ENCODE measurements at regions not wholly inside any gene's neighbourhood (a gene's known extent, or its start where the extent isn't known, plus 50 kb on each side); places are given as distances from the start of the nearest gene placed in this dataset.

DNA sequence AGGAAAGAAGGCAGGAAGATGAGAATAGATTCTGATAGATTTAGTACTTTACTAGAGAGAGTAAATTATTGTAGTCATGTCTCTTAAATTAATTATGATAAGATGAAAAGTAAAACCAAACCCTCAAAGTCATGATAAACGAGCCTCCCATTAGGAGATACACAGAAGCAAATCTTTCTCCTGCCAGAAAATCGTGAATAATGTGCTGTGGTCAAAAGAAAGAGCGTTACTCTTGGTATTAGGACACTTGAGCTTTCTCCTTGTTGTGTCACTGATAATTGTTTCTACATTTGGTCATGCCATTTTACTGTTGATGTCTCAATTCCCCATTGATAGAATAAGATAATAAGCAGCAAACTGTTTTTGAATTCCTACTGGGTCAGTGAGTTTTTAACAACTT lies 562.8 kb upstream of the TLE4 start:
- TF ChIP-seq, protein P1, sequence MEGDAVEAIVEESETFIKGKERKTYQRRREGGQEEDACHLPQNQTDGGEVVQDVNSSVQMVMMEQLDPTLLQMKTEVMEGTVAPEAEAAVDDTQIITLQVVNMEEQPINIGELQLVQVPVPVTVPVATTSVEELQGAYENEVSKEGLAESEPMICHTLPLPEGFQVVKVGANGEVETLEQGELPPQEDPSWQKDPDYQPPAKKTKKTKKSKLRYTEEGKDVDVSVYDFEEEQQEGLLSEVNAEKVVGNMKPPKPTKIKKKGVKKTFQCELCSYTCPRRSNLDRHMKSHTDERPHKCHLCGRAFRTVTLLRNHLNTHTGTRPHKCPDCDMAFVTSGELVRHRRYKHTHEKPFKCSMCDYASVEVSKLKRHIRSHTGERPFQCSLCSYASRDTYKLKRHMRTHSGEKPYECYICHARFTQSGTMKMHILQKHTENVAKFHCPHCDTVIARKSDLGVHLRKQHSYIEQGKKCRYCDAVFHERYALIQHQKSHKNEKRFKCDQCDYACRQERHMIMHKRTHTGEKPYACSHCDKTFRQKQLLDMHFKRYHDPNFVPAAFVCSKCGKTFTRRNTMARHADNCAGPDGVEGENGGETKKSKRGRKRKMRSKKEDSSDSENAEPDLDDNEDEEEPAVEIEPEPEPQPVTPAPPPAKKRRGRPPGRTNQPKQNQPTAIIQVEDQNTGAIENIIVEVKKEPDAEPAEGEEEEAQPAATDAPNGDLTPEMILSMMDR (IDR thresholded peaks at IDR 0.05): no peak
- Histone ChIP-seq H3K36me3 (ENCODE audit: control insufficient read depth, insufficient read depth, low read length) (no peaks in the 10 kb centered on the region), H3K9me3 (ENCODE audit: control insufficient read depth, low read length) (no peaks in the 10 kb centered on the region), H3K9ac (no peak overlapping the region), H3K4me1 (no peaks in the 10 kb centered on the region), H3K27me3 (ENCODE audit: control insufficient read depth, insufficient read depth, low read length) (no peaks in the 10 kb centered on the region), H3K79me2 (no peaks in the 10 kb centered on the region), H2AFZ (no peak overlapping the region), H3K27ac (no peak overlapping the region), H3K4me3 (ENCODE audit: low read depth, low read length) (no peak overlapping the region), H3K4me2 (ENCODE audit: low read length) (no peak overlapping the region)

DNA sequence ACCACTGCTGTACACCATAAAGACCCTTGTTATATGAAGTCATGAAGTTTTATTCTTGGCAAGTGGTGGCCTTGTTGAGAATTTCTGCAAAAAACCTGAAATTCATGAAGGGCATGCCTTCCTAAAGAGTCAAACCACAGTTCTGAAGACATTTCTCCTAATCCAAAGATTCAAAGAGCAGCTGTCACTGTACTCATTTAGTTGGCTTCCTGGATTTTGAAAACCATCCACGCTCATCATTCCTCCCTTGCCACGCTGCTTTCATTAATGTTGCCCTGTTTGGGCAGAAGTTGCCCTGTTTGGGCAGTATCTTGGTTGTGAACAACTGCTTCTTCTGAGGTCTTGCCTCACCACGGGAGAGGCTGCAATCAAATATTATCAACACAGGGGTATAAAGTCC lies 560.3 kb upstream of the TLE4 start:
- Histone ChIP-seq H3K4me1 (no peaks in the 10 kb centered on the region), H3K9ac (no peak overlapping the region), H3K36me3 (ENCODE audit: control insufficient read depth, insufficient read depth, low read length) (no peaks in the 10 kb centered on the region), H3K79me2 (no peaks in the 10 kb centered on the region), H3K27me3 (ENCODE audit: control insufficient read depth, insufficient read depth, low read length) (no peaks in the 10 kb centered on the region), H2AFZ (no peak overlapping the region), H3K4me3 (ENCODE audit: low read depth, low read length) (no peak overlapping the region), H3K9me3 (ENCODE audit: control insufficient read depth, low read length) (no peaks in the 10 kb centered on the region), H3K4me2 (ENCODE audit: low read length) (no peak overlapping the region), H3K27ac (no peak overlapping the region)
- TF ChIP-seq, protein P1 (IDR thresholded peaks at IDR 0.05): no peak

DNA sequence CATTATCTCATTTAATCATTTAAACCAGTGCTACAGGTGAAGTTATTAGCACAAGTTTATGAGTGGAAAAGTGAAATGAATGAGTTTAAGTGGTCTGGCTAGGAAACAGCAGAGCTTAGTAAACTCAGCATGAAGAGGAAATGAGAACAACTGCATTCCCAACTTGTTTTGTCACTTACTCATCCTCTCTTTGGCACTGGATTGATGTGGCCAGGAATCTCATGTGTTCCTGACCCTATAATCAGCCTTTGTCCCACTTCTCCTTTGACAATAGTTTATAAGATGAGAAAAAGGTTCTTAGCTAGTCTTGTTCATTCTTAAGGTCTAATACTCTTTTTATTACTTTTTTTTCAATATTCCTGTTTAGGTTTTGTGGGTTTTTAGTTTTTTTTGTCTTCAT lies 559.2 kb upstream of the TLE4 start:
- TF ChIP-seq, protein P1 (IDR thresholded peaks at IDR 0.05): no peak
- no peaks in the 10 kb centered on the region for H3K27me3 ChIP-seq (ENCODE audit: control insufficient read depth, insufficient read depth, low read length)
- no peaks in the 10 kb centered on the region for H3K36me3 ChIP-seq (ENCODE audit: control insufficient read depth, insufficient read depth, low read length)
- no peak overlapping the region for H3K9ac ChIP-seq
- H2AFZ ChIP-seq: no peak overlapping the region
- no peak overlapping the region for H3K4me3 ChIP-seq (ENCODE audit: low read depth, low read length)
- H3K79me2 ChIP-seq: no peaks in the 10 kb centered on the region
- H3K27ac ChIP-seq: no peak overlapping the region
- no peak overlapping the region for H3K4me2 ChIP-seq (ENCODE audit: low read length)
- no peaks in the 10 kb centered on the region for H3K4me1 ChIP-seq
- no peaks in the 10 kb centered on the region for H3K9me3 ChIP-seq (ENCODE audit: control insufficient read depth, low read length)

DNA sequence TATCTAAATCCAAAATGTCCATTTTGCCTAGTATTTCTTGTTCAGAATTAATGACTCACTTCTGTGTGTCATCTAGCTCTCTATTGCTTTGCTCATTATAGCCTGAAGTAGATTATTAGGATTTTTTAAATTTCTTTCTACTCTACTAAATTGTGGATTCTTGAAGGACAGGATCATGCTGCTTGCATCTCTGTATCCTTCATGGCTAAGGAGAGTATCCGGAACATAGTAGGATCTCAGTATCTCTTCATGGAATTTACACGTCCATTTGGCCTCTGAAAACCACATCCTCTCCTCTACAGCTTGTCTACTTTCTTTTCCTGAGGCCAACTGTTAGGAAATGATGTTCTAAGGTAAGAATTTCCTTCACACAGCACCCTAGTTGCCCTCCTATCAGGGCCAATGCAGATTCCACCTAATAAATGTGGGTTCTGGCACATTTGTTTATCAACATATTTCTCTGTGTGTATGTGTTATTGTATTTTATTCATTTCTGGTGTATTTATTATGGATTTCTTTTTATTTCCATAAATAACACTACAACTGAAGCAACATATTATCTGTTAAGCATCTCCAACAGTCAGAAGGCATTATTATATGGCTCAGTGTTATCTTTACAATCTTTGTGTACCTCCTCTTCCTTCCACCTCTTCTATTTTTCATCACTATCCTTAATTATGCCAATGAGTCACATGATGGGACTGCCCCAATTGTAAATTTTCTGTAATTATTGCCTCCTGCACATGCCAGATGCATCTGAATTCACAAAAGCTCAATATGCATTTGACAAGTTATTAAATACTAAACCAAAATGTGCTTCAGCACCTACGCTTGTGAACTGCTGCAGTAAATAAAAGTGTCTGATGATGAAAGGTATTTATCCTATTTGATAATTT lies 557.8 kb upstream of the TLE4 start:
- Histone ChIP-seq H3K36me3 (ENCODE audit: control insufficient read depth, insufficient read depth, low read length) (no peaks in the 10 kb centered on the region), H3K27me3 (ENCODE audit: control insufficient read depth, insufficient read depth, low read length) (no peaks in the 10 kb centered on the region), H3K79me2 (no peaks in the 10 kb centered on the region), H3K4me1 (no peaks in the 10 kb centered on the region), H3K9ac (no peak overlapping the region), H3K27ac (no peak overlapping the region), H3K9me3 (ENCODE audit: control insufficient read depth, low read length) (no peaks in the 10 kb centered on the region), H2AFZ (no peak overlapping the region), H3K4me3 (ENCODE audit: low read depth, low read length) (no peak overlapping the region), H3K4me2 (ENCODE audit: low read length) (no peak overlapping the region)
- TF ChIP-seq, protein P1 (IDR thresholded peaks at IDR 0.05): no peak
